Adipocyte (in vitro differentiated cells): ENCODE measurements at regions not wholly inside any gene's neighbourhood (a gene's known extent, or its start where the extent isn't known, plus 50 kb on each side); places are given as distances from the start of the nearest gene placed in this dataset.

Experiments
- DNase-seq: peaks from one replicate; pipeline ENCODE4 v3.0.0-alpha.2; 2015; ENCODE audit warnings: low read depth
- H3K27me3 ChIP-seq: replicated peaks from 2 replicates; pipeline ENCODE4 v1.7.0; 2013; ENCODE audit warnings: mild to moderate bottlenecking, low read length, moderate library complexity; ENCODE audit not compliant: control insufficient read depth, insufficient read depth
- H3K36me3 ChIP-seq: 2 replicates; pipeline ENCODE4 v1.7.0; 2013; ENCODE audit warnings: low read length, mild to moderate bottlenecking, moderate library complexity; ENCODE audit not compliant: control insufficient read depth, insufficient read depth, severe bottlenecking
- H3K4me1 ChIP-seq: 2 replicates; pipeline ENCODE4 v1.7.0; 2013; ENCODE audit warnings: mild to moderate bottlenecking, low read length, moderate library complexity; ENCODE audit not compliant: control insufficient read depth, insufficient read depth
- H3K4me3 ChIP-seq: 2 replicates; pipeline ENCODE4 v1.7.0; 2013; ENCODE audit warnings: mild to moderate bottlenecking, low read length, moderate library complexity
- H3K9ac ChIP-seq: 2 replicates; pipeline ENCODE4 v1.7.0; 2013; ENCODE audit warnings: mild to moderate bottlenecking, low read length, moderate library complexity
- H3K9me3 ChIP-seq: 2 replicates; pipeline ENCODE4 v1.7.0; 2013; ENCODE audit warnings: mild to moderate bottlenecking, low read length, moderate library complexity; ENCODE audit not compliant: control insufficient read depth

DNA sequence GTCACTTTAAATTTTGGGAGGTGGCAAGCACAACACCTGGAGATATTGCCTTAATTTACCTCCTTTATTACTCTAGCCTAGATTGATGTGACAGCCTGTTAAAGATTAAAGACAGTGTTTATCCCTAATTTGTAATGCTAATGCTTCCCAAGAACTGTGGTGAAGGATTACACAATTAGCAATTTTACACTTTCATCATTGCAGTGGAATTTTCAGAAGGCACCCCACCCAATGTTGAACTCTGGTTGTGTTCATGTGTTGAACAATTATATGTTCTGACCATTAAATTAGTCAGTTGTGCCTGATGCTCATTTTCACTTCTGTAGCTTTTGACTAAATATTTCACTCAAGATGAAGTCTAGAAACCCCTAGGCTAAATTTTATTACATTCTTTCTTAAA, 317.1 kb upstream of the CWC22 start:
- DNase-seq = no peak
- no peak overlapping the region for H3K4me3 ChIP-seq
- H3K27me3 ChIP-seq = no peaks in the 10 kb centered on the region
- H3K4me1 ChIP-seq = peaks cover 14% of the 10 kb centered on the region
- no peaks in the 10 kb centered on the region for H3K36me3 ChIP-seq
- no peaks in the 10 kb centered on the region for H3K9me3 ChIP-seq
- no peak overlapping the region for H3K9ac ChIP-seq

DNA sequence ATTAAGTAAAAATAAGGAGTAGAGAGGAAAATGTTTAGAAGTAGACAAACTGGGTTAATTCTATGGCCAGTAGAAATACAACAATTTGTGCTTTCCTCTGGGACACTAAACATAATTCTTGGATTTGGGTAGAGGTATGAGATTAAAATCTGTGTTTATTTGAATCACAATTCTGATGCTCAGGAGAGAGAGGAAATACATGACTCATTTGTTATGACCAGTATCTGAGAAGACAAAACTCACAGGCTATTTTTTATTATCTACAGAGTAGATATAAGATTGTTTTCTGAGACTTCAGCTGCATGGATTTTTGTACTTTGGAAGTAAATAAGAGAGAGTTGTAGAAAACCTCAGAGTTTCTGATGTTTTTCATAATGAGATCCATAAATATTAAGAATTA, 315.7 kb upstream of the CWC22 start:
- H3K4me3 ChIP-seq = no peak overlapping the region
- no peak overlapping the region for H3K9ac ChIP-seq
- H3K9me3 ChIP-seq = no peaks in the 10 kb centered on the region
- no peaks in the 10 kb centered on the region for H3K27me3 ChIP-seq
- DNase-seq = peak; percentile 35
- peaks cover 14% of the 10 kb centered on the region for H3K4me1 ChIP-seq
- H3K36me3 ChIP-seq = no peaks in the 10 kb centered on the region

GRCh38 chr2:180319586-180320405, 312.7 kb upstream of the CWC22 start:
- H3K36me3 ChIP-seq = no peaks in the 10 kb centered on the region
- H3K27me3 ChIP-seq = no peaks in the 10 kb centered on the region
- no peaks in the 10 kb centered on the region for H3K9me3 ChIP-seq
- no peak overlapping the region for H3K9ac ChIP-seq
- H3K4me1 ChIP-seq = peaks cover 14% of the 10 kb centered on the region
- no peak overlapping the region for H3K4me3 ChIP-seq
- no peak for DNase-seq

- no peaks in the 10 kb centered on the region for H3K27me3 ChIP-seq
- no peak overlapping the region for H3K4me3 ChIP-seq
- no peaks in the 10 kb centered on the region for H3K36me3 ChIP-seq
- no peaks in the 10 kb centered on the region for H3K4me1 ChIP-seq
- H3K9ac ChIP-seq = no peak overlapping the region
- H3K9me3 ChIP-seq = no peaks in the 10 kb centered on the region
- DNase-seq = peak; percentile 14
Measured at GRCh38 chr2:180314086-180314485, 307.0 kb upstream of the CWC22 start.

DNA sequence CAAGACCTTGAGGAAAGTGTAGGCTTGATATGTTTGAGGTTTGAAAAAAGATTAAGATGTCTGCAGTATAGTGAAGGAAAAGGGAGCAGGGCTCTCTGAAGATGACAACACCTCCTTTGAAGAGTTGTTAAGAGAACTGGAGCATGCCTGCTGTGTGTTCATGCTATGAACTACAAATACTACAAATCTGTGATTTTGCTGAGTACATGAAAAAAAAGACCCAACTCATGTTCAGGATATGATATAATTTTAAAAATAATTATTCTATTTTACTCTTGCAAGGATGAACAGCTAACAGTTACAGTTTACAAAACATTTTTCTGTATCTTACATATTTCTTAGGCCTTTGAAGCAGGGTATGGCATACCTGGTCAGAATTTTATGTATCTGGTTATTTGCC, 305.4 kb upstream of the CWC22 start:
- no peaks in the 10 kb centered on the region for H3K36me3 ChIP-seq
- H3K27me3 ChIP-seq = no peaks in the 10 kb centered on the region
- no peak for DNase-seq
- H3K4me1 ChIP-seq = no peaks in the 10 kb centered on the region
- no peak overlapping the region for H3K4me3 ChIP-seq
- no peaks in the 10 kb centered on the region for H3K9me3 ChIP-seq
- H3K9ac ChIP-seq = no peak overlapping the region

DNA sequence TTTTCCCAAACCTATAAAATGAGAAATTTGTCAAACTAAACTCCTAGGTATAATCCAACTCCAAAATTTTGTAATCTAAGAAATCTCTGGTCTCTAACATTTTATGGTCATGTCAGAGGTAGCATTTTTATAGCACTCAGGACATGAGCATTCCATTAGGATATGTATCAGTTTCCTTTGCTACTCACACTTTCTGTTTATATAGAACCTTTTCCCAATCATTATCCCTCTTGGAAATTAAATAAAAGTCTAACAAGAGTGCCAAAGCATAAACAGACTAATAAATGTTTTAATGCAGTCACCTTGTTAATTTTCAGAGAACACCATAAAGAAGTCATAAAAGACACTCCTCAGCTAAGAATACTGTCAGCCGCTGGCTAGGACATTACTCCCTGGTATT, 300.0 kb upstream of the CWC22 start:
- no peaks in the 10 kb centered on the region for H3K36me3 ChIP-seq
- H3K4me1 ChIP-seq = no peaks in the 10 kb centered on the region
- H3K9ac ChIP-seq = no peak overlapping the region
- no peaks in the 10 kb centered on the region for H3K27me3 ChIP-seq
- H3K9me3 ChIP-seq = no peaks in the 10 kb centered on the region
- no peak for DNase-seq
- no peak overlapping the region for H3K4me3 ChIP-seq

DNA sequence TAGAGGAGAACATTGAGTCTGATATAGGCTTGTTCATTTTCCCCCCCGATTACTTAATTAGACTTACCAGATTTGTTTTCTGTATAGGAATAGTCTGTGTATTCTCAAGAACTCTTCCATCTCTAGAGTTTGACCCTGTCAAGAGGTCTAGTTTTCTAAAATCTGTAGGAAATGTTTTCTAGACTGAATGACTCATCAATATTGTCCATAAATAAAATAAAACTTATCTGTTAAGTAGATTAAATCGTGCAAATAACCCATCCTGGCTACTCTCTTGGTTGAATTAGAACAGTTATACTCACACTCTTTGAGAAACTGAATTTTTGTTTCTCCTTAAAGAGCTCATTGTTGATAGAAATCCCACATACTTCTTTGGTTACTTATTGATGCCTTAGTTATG, 299.2 kb upstream of the CWC22 start:
- DNase-seq = no peak
- Histone ChIP-seq H3K9me3 (no peaks in the 10 kb centered on the region), H3K4me1 (no peaks in the 10 kb centered on the region), H3K27me3 (no peaks in the 10 kb centered on the region), H3K36me3 (no peaks in the 10 kb centered on the region), H3K9ac (no peak overlapping the region), H3K4me3 (no peak overlapping the region)

DNA sequence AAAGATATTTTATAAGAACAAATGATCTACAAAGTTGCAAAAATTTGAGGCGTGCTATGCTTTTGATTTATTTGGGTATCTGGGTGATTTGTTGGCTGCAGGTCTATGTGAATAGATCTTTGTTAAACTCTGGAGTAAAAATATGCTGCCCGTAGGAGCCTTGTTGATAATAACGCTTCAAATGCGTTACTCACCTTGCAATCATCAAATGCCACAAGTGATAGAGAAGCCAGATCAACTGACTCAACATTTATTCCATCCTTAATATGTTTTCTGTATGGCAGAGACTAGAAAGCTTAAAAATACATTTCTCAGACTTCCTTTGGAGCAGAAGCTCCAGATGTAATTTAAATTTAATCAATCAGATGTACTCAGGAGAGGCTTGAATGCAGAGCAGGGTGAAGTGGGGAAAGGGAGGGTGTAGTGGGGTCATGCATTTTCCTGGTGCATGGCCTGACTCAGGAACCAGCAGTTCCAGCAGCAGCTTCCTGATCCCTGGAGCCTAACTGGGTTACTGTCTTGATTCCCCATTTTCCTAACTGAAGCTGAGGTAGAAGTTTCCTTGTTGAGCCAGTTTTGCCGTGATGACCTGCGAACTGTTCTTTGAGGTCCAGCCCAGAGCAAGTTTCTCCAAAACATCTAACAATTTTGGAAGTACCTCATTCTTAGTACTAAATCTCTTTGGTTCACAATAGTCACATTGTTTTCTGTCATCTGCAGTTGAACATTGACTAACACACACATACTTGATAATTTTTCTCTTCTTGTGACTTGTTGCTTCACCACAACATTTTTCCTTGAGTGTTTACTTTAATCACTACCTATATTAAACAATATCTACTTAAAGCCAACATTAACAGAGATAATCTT, 284.7 kb upstream of the CWC22 start:
- no peaks in the 10 kb centered on the region for H3K27me3 ChIP-seq
- no peaks in the 10 kb centered on the region for H3K36me3 ChIP-seq
- DNase-seq = peak; percentile 3
- H3K4me1 ChIP-seq = peaks cover 14% of the 10 kb centered on the region
- no peak overlapping the region for H3K9ac ChIP-seq
- H3K4me3 ChIP-seq = no peak overlapping the region
- no peaks in the 10 kb centered on the region for H3K9me3 ChIP-seq

GRCh38 chr2:180291060-180291459, 284.0 kb upstream of the CWC22 start:
- DNase-seq = peak; percentile 50
- H3K9me3 ChIP-seq = no peaks in the 10 kb centered on the region
- H3K4me1 ChIP-seq = peaks cover 14% of the 10 kb centered on the region
- no peaks in the 10 kb centered on the region for H3K36me3 ChIP-seq
- no peak overlapping the region for H3K9ac ChIP-seq
- no peak overlapping the region for H3K4me3 ChIP-seq
- H3K27me3 ChIP-seq = no peaks in the 10 kb centered on the region

DNA sequence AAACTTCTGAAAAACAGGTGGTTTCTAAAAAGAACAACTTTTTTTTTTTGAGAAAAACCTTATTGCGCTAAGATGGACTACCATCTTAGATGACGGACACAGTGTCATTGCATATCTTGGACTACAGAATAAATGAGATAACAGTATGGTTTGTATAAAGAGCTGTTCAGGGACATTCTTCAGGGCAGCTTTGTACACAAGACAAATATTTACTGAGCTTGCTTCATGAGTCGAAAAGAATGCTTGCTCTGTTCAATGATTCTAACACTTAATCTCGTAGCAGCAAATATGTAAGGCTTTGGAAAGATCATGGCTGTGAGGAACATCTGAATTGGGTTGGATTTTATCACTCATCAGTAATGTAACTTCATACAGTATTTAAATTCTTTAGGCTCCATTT, 282.5 kb upstream of the CWC22 start:
- H3K4me1 ChIP-seq = peaks cover 14% of the 10 kb centered on the region
- H3K9ac ChIP-seq = no peak overlapping the region
- H3K4me3 ChIP-seq = no peak overlapping the region
- no peak for DNase-seq
- no peaks in the 10 kb centered on the region for H3K27me3 ChIP-seq
- H3K36me3 ChIP-seq = no peaks in the 10 kb centered on the region
- no peaks in the 10 kb centered on the region for H3K9me3 ChIP-seq

DNA sequence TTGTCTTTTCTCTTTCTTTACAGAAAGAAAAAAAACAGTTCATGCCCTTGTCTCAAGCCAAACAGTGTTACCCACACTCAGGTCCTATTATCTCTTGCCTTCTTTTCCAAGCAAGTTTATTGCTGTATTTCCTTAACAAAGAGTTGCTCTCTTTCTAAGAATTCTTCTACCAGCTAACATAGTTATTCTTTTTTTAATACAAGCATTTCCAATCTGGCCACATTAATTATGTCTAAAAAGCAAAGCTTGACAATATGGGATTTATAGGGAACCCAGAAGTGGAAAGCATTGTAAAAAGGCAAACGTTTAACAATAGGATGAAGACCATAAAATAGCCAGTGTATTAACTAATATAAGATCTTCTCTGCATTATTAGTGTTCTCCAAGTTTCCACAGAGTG, 272.5 kb upstream of the CWC22 start:
- Histone ChIP-seq H3K36me3 (no peaks in the 10 kb centered on the region), H3K9ac (no peak overlapping the region), H3K27me3 (no peaks in the 10 kb centered on the region), H3K9me3 (no peaks in the 10 kb centered on the region), H3K4me3 (no peak overlapping the region), H3K4me1 (no peaks in the 10 kb centered on the region)
- DNase-seq = no peak
